ACC112 (cell line): ENCODE measurements at regions not wholly inside any gene's neighbourhood (a gene's known extent, or its start where the extent isn't known, plus 50 kb on each side); places are given as distances from the start of the nearest gene placed in this dataset.
A peak's percentile ranks its signal among the peaks of the same experiment; 100 is the strongest.

Experiments used
- H2AFZ ChIP-seq: fragments of 200-600 bp; sonication (generic); one replicate; pipeline ENCODE4 v1.6.0; 2017; ENCODE audit warnings: antibody characterized with exemption, low read length; ENCODE audit not compliant: unreplicated experiment
- H3K27ac ChIP-seq: fragments of 200-600 bp; sonication (generic); 2 replicates; pipeline ENCODE4 v1.5.1; 2014; ENCODE audit warnings: low read depth, mild to moderate bottlenecking, antibody characterized with exemption, low read length, moderate library complexity
- H3K27me3 ChIP-seq: fragments of 200-600 bp; sonication (generic); 2 replicates; pipeline ENCODE4 v1.6.1; 2014; ENCODE audit warnings: mild to moderate bottlenecking, antibody characterized with exemption, low read length, moderate library complexity, mixed read lengths; ENCODE audit not compliant: insufficient read depth
- H3K36me3 ChIP-seq: fragments of 200-600 bp; sonication (generic); 2 replicates; pipeline ENCODE4 v1.6.1; 2016; ENCODE audit warnings: mild to moderate bottlenecking, antibody characterized with exemption, low read length, moderate library complexity, mixed read lengths; ENCODE audit not compliant: insufficient read depth
- H3K4me1 ChIP-seq: fragments of 200-600 bp; sonication (generic); one replicate; pipeline ENCODE4 v1.6.1; 2016; ENCODE audit warnings: low read length, mixed read lengths; ENCODE audit not compliant: insufficient read depth, unreplicated experiment, control insufficient read depth
- H3K4me3 ChIP-seq: fragments of 200-600 bp; sonication (generic); 2 replicates; pipeline ENCODE4 v1.5.1; 2014; ENCODE audit warnings: mild to moderate bottlenecking, low read depth, low read length
- H3K79me2 ChIP-seq: fragments of 200-600 bp; sonication (generic); one replicate; pipeline ENCODE4 v1.6.0; 2016; ENCODE audit warnings: low read length; ENCODE audit not compliant: control insufficient read depth, unreplicated experiment, insufficient read depth

DNA sequence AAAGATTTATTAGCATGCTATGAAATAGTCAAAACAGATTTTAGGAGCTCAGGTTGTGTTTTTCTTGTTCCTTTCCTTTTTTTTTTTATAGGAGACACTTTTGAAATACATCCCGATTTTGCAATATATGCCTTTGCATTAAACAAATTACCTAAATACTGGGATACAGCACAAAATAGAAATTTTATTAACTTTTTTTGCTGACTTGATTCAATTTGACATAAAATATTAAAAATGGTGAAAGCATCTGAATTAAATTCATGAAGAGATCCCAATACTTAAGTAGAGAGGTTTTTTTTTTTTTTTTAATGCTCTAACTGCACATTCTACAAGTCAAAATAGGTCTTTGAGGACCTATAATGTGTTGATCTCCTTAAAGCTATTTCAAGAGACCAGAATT is 939.5 kb upstream of the CHAC2 start:
- Histone ChIP-seq H3K4me3 (no peak overlapping the region), H3K36me3 (no peaks in the 10 kb centered on the region), H3K79me2 (no peaks in the 10 kb centered on the region), H3K4me1 (no peaks in the 10 kb centered on the region), H2AFZ (no peak overlapping the region), H3K27ac (no peak overlapping the region), H3K27me3 (no peaks in the 10 kb centered on the region)

- Histone ChIP-seq H3K4me3 (no peak overlapping the region), H2AFZ (no peak overlapping the region), H3K4me1 (no peaks in the 10 kb centered on the region), H3K27me3 (no peaks in the 10 kb centered on the region), H3K27ac (no peak overlapping the region), H3K79me2 (no peaks in the 10 kb centered on the region), H3K36me3 (no peaks in the 10 kb centered on the region)
These were observed 946.0 kb upstream of the CHAC2 start for GRCh38 chr2:52821631-52822030.

- H3K4me1 ChIP-seq = no peaks in the 10 kb centered on the region
- H3K79me2 ChIP-seq = no peaks in the 10 kb centered on the region
- no peaks in the 10 kb centered on the region for H3K27me3 ChIP-seq
- H2AFZ ChIP-seq = no peak overlapping the region
- no peak overlapping the region for H3K27ac ChIP-seq
- H3K4me3 ChIP-seq = no peak overlapping the region
- H3K36me3 ChIP-seq = no peaks in the 10 kb centered on the region
These were observed 948.6 kb upstream of the CHAC2 start for GRCh38 chr2:52818958-52819357.

- Histone ChIP-seq H3K27me3 (no peaks in the 10 kb centered on the region), H3K4me1 (peaks cover 4% of the 10 kb centered on the region), H3K36me3 (no peaks in the 10 kb centered on the region), H3K79me2 (no peaks in the 10 kb centered on the region), H3K27ac (no peak overlapping the region), H2AFZ (peak overlapping the region; percentile 26), H3K4me3 (no peak overlapping the region)
These were observed 957.1 kb upstream of the CHAC2 start for GRCh38 chr2:52810460-52810859.

DNA sequence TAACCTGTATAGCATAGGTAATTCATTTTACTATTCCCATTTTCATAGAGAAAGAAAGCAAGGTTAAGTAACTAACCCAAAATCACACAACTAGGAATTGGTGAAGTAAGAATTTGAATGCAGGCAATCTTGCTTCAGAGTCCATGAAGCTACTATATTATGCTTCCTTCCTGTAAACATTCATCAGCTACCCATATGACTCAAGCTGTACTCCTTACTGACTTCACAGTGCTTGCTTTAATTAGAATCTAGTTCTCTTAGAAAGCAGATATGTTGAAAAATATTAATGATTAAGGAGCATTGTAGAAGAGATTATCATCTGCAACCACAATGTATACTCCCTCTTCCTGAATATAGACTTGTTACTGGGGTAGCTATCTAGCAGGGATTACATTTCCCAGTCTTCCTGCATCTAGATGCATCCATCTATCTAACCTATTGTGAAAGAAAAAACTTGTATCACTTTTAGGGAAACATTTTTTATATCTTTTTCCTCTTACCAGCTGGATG is 961.6 kb upstream of the CHAC2 start:
- H3K79me2 ChIP-seq = no peaks in the 10 kb centered on the region
- H2AFZ ChIP-seq = no peak overlapping the region
- no peaks in the 10 kb centered on the region for H3K36me3 ChIP-seq
- H3K4me3 ChIP-seq = no peak overlapping the region
- no peaks in the 10 kb centered on the region for H3K27me3 ChIP-seq
- peaks cover 4% of the 10 kb centered on the region for H3K4me1 ChIP-seq
- H3K27ac ChIP-seq = no peak overlapping the region

- H3K79me2 ChIP-seq = no peaks in the 10 kb centered on the region
- H3K27ac ChIP-seq = no peak overlapping the region
- no peaks in the 10 kb centered on the region for H3K4me1 ChIP-seq
- no peaks in the 10 kb centered on the region for H3K27me3 ChIP-seq
- H3K4me3 ChIP-seq = no peak overlapping the region
- H2AFZ ChIP-seq = no peak overlapping the region
- no peaks in the 10 kb centered on the region for H3K36me3 ChIP-seq
These were observed 973.0 kb upstream of the CHAC2 start for GRCh38 chr2:52794581-52794980.

- no peaks in the 10 kb centered on the region for H3K79me2 ChIP-seq
- H3K27me3 ChIP-seq = no peaks in the 10 kb centered on the region
- no peak overlapping the region for H2AFZ ChIP-seq
- H3K4me3 ChIP-seq = no peak overlapping the region
- H3K27ac ChIP-seq = no peak overlapping the region
- H3K36me3 ChIP-seq = no peaks in the 10 kb centered on the region
- no peaks in the 10 kb centered on the region for H3K4me1 ChIP-seq
These were observed 988.2 kb upstream of the CHAC2 start for GRCh38 chr2:52779446-52779845.

GRCh38 chr2:52776571-52776970 is 991.0 kb upstream of the CHAC2 start:
- Histone ChIP-seq H2AFZ (no peak overlapping the region), H3K27me3 (no peaks in the 10 kb centered on the region), H3K79me2 (no peaks in the 10 kb centered on the region), H3K4me3 (no peak overlapping the region), H3K4me1 (no peaks in the 10 kb centered on the region), H3K27ac (no peak overlapping the region), H3K36me3 (no peaks in the 10 kb centered on the region)

GRCh38 chr2:52775674-52776073 is 991.9 kb upstream of the CHAC2 start:
- Histone ChIP-seq H3K4me3 (no peak overlapping the region), H3K27ac (no peak overlapping the region), H2AFZ (no peak overlapping the region), H3K4me1 (no peaks in the 10 kb centered on the region), H3K36me3 (no peaks in the 10 kb centered on the region), H3K27me3 (no peaks in the 10 kb centered on the region), H3K79me2 (no peaks in the 10 kb centered on the region)

GRCh38 chr2:52765735-52766134 is 1001.9 kb upstream of the CHAC2 start:
- Histone ChIP-seq H3K27me3 (no peaks in the 10 kb centered on the region), H2AFZ (no peak overlapping the region), H3K4me3 (no peak overlapping the region), H3K36me3 (no peaks in the 10 kb centered on the region), H3K79me2 (no peaks in the 10 kb centered on the region), H3K4me1 (no peaks in the 10 kb centered on the region), H3K27ac (no peak overlapping the region)

DNA sequence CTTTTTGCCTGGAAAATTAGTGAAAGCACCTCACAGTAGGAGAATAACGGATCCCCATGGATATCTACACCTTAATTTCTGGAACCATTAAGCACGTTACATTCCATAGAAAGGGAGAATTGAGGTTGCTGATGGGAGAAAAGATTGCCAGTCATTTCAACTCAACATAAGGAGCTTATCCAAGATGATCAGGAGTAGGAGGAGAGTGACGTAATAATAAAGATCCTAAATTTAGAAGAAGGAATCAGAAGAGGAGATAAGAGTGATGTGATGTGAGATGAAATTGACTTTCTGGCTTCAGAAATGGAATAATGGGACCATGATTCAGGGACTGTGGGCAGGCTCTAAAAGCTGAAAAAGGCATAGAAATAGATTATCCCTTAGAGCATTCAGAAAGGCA is 1017.8 kb upstream of the CHAC2 start:
- Histone ChIP-seq H3K4me3 (no peak overlapping the region), H2AFZ (no peak overlapping the region), H3K36me3 (no peaks in the 10 kb centered on the region), H3K27me3 (no peaks in the 10 kb centered on the region), H3K4me1 (no peaks in the 10 kb centered on the region), H3K79me2 (no peaks in the 10 kb centered on the region), H3K27ac (no peak overlapping the region)
